ELR (cell line): ENCODE measurements at regions not wholly inside any gene's neighbourhood (a gene's known extent, or its start where the extent isn't known, plus 50 kb on each side); places are given as distances from the start of the nearest gene placed in this dataset.
"Not testable (repeated sequence)": the region's sequence is repeated elsewhere in the genome, so short reads cannot be mapped to it uniquely, and the experiment has no call there.

ENCODE experiments used
- DNase-seq: peaks from one replicate; pipeline ENCODE4 v3.0.0-alpha.2; 2015; ENCODE audit warnings: low read depth

GRCh38 chr14:106530423-106531107, 1004.2 kb downstream of the TMEM121 start:
- no peak for DNase-seq

DNA sequence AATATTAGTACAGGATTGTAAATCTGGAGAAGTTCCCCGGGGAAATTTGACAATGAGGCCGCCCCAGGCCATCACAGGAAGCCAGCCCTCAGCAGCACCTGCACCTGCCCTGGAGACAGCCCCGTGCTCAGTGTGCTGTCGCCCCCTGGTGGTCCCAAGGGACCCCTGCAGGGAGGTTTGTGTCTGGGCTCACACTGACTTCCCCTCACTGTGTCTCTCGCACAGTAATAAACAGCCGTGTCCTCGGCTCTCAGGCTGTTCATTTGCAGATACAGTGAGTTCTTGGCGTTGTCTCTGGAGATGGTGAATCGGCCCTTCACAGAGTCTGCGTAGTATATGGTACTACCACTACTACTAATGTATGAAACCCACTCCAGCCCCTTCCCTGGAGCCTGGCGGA, 1011.2 kb downstream of the TMEM121 start:
- not testable (repeated sequence) for DNase-seq

- no peak for DNase-seq
Measured at GRCh38 chr14:106538201-106538600, 1011.8 kb downstream of the TMEM121 start.

DNA sequence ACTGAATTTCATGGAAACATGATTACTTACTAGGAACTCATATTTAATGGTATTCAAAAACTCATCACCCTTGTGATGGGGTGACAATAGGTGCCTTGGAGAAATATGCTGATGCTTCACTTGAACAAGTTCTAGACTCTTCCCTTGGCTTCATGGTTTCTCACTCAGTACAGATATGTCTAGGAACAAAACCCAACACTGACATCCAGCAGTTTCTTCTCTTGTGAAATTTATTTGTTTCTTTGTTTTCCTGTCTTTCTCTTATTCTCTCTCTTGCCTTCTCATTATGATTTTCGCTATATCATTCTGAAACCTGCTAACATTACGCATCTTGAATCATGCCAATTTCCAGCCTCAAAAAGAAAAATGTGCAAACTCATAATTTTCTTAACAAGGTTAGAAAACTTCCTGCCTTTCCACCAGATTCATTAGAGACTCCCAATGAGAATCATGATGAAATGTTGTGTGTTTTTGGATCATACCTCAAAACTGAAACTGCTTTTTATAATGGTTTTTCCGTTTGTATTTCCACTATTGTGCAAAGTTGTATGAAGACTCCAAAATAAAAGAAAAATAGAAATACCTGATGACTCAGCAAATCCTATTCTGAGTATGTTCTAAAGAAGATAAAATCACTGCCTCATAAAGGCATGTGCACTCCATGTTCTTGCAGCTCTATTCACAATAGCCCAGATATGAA, 1021.5 kb downstream of the TMEM121 start:
- DNase-seq: no peak

GRCh38 chr14:106549064-106549463, 1022.7 kb downstream of the TMEM121 start:
- DNase-seq: no peak

GRCh38 chr14:106551265-106551664, 1024.9 kb downstream of the TMEM121 start:
- no peak for DNase-seq

GRCh38 chr14:106556211-106556610, 1029.8 kb downstream of the TMEM121 start:
- DNase-seq: not testable (repeated sequence)

- DNase-seq: no peak
Measured at GRCh38 chr14:106556665-106557289, 1030.4 kb downstream of the TMEM121 start.

GRCh38 chr14:106562451-106562850, 1036.1 kb downstream of the TMEM121 start:
- no peak for DNase-seq

DNA sequence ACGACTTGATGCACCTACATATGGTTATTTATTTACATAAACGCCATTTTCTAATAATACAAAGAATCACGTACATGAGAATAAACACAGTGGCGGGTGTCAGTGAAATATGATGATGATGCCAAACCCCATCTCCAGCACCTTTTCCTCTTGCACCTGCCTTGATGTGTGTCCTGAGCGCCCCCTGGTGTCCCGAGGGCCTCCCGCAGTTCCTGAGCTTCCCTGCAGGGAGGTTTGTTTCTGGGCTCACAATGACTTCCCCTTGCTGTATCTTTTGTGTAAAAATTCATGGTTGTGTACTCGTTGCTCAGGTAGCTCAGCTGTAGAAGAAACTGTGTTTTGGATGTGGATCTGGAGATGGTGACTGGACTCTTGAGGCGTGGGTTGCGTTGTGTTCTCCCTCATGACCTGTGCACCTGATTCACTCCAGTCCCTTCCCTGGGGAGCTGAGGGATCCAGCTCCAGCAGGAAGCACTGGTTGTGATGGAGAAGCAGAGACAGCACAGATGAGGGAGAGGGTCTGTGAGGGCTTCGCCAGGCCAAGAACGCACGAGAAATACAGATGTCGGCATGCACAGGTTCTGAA, 1037.8 kb downstream of the TMEM121 start:
- no peak for DNase-seq

DNA sequence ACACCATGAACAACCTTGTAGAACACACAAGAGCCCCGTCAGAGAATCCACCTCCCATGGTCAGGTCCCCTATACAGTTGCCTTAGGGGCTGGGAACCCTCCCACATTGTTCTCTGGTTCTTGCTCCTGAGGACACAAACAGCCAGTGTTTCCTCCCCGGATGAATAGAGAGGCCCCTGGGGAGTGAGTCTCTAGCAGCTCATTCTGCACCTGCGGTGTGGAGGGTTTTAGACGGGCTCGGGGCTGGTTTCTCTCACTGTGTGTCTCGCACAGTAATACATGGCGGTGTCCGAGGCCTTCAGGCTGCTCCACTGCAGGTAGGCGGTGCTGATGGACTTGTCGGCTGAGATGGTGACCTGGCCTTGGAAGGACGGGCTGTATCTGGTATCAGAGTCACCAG, 1052.1 kb downstream of the TMEM121 start:
- DNase-seq: no peak

DNA sequence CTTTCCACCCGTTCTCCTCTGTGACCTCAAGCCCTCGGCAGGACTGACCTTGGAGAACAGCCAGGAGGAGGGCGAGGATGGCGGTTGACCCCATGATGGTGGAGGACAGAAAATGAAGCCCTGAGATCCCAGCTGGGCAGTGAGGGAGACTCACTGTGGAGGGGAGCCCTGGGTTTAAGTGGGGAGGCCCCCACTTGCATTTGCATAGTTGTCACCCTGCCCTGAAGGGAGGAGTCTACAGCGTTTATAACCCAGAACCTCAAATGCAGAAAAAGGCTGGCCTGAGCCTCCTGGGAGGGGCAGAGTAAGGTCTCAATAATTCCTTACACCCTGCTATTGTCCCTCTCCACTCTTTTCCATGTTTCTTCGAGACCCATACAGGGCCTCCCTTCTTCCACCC, 1052.7 kb downstream of the TMEM121 start:
- DNase-seq: no peak

DNA sequence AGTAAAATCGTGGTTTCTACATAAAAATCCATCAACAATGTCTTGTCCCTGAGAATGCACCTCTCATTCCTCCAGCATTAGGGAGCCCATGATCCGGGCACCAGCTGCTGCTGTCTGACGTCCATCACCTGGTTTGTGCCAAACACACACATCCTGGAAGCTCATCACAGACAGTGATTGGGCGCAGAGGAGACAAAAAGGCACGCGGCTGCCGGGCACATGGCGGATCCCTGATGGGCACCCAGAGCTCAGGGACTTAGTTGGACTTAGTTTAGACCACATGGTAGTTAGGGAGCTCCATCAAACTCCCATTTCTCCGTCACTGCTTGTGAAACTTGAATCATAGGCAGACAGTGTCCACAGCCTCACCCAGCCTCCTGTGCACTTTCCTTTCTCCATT, 1059.3 kb downstream of the TMEM121 start:
- no peak for DNase-seq

- DNase-seq: no peak
Measured at GRCh38 chr14:106586098-106586704, 1059.8 kb downstream of the TMEM121 start.

GRCh38 chr14:106591539-106591938, 1065.2 kb downstream of the TMEM121 start:
- not testable (repeated sequence) for DNase-seq

- DNase-seq: not testable (repeated sequence)
Measured at GRCh38 chr14:106592115-106592852, 1065.9 kb downstream of the TMEM121 start.

GRCh38 chr14:106599209-106599608, 1072.8 kb downstream of the TMEM121 start:
- no peak for DNase-seq

- DNase-seq: no peak
Measured at GRCh38 chr14:106605548-106606448, 1079.4 kb downstream of the TMEM121 start.

DNA sequence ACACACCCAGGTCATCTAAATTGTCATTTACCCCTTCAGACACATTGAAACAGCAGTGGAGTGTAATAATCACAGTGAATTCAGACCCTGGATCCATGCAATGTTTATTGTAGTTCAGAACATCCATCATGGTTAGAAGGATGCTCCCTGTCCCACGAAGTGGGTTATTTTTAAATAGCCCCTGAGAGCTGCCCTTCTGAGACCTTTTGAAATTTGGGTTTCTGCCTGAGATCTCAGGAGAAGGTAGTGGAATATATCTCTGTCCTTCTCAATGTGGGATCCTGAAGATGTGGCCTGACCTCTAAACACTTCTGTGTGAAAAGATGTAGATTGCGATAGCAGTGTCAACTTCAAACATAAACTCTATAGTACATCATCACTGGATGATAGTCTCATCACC, 1080.6 kb downstream of the TMEM121 start:
- DNase-seq: no peak

- DNase-seq: no peak
Measured at GRCh38 chr14:106610691-106611090, 1084.3 kb downstream of the TMEM121 start.

DNA sequence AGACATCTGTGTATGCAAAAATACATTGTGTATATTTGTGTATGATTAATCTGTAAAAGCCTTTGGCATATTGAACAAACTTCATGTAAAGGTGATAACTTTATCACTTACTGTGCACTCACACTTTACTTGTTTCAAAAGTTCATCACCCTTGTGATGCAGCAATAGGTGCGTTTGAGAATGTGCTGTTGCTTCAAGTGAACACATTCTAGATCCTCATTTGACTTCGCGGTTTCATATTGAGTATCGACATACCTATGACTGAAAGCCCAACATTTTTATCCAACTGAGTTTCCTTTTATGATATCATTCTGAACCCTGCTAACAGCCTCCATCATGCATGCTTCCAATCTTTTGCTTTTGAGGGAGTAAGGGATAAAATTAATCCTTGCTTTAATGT, 1086.9 kb downstream of the TMEM121 start:
- DNase-seq: no peak
